NK-92 (cell line): ENCODE measurements at regions not wholly inside any gene's neighbourhood (a gene's known extent, or its start where the extent isn't known, plus 50 kb on each side); places are given as distances from the start of the nearest gene placed in this dataset.
"Not testable (repeated sequence)": the region's sequence is repeated elsewhere in the genome, so short reads cannot be mapped to it uniquely, and the experiment has no call there.

Experiments used
- DNase-seq: peaks from one replicate; lab custom pipeline; 2025; ENCODE audit not compliant: unreplicated experiment; lab: John Stamatoyannopoulos, UW

GRCh38 chr3:194860725-194861124 is 175.0 kb downstream of the FAM43A start:
- DNase-seq: no peak

GRCh38 chr3:194861375-194861774 is 175.7 kb downstream of the FAM43A start:
- DNase-seq: no peak

GRCh38 chr3:194865061-194865460 is 179.4 kb downstream of the FAM43A start:
- no peak for DNase-seq

DNA sequence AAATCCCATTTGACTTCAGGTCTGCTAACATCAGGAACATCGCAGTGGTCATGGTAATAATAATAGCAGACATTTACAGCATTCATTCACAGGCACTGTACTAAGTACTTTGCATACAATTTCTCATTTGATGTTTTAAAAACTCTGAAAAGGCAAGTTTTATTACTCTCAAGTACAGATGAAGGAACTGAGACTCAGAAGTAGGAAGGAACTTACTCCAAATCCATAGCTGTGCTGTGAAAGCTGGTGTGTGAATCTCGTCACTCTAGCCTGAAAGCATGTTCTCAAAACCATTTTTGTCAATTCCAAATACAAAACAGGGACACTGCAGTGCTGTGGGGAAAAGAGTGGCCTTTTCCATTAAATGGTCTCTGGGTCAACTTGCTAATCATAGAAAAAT is 179.9 kb downstream of the FAM43A start:
- DNase-seq: no peak

GRCh38 chr3:194866236-194866635 is 180.6 kb downstream of the FAM43A start:
- DNase-seq: no peak

- DNase-seq: no peak
Observed at GRCh38 chr3:194867270-194867983, 181.7 kb downstream of the FAM43A start.

DNA sequence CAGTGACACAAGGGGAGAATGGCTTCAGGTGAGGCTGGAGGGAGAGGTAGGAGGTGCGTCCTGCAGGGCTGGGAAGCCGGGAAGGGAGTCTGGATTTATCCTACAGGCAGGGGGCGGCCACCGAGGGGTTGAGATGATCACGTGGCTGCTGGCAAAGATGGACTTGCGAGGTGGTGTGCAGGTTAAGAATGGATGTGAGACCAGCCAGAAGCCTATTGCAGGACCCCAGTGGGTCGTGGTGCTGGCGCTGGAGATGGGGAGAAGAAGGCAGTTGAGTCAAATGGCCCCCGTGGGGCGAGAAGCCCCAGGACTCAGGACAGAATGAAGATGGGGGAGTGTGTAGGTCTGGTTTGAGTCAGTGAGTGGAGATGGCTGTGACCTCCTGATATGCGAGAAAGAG is 183.1 kb downstream of the FAM43A start:
- DNase-seq: no peak

DNA sequence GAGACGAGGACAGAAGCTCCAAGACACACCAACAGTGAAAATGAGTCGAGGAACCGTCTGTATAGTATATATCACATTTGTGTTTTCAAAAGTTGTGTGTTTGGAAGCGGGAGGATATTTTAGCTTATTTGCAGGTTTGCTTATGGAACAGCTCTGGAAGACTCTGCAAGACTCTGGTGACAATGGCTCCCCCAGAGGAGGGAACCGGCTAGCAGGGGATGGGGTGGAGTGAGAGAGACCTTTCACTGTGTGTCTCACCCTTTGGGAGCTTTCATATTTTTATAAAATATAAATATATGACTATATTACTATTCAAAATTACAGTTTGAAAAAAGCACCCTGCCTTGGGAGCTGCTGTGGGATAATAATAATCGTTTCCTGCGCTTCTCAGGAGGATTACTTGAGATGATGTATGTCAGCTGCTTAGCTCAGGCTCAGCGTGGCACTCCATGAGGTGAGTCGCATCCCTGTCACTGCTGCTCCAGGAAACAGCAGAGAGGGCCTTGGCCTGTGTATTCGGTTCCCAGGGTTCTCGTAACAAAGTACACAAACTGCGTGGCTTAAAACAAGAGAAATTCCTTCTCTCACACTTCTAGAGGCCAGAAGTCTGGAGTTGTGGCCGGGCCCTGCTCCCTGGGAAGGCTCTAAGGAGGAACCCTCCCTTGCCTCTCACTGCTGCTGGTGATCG is 183.9 kb downstream of the FAM43A start:
- no peak for DNase-seq

DNA sequence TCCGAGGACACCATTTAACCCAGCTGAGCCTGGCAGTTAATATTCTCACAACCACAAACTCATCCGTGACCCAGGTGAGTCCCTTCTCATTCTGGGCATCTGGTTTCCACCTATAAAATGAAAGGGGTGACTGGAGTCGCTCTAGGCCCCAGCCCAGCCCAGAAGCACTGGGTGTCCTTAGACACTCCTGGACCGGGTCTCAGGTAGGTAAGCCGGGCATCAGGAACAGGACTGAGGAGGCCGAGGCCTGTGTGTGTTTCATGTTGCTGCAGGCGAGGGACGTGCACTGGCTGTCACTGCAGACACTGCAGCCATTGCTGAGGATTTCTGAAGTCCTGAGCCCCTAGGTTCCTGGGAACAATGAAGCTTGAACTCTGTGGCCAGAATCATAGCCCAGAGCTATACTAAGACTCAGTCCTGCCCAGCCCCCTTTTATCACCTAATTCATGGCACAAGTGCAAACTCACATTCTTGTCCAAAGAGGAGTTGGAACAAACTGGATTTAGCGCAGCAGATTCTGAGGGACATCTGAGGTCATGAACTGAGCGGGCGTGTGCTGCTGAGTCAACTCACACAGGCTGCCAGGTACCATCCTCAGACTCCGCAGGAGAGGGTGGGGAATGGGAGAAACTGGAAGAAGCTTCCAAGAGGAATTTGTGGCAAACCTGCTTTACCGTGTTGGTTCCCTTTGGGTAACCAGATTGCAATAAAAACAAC is 184.9 kb downstream of the FAM43A start:
- no peak for DNase-seq

DNA sequence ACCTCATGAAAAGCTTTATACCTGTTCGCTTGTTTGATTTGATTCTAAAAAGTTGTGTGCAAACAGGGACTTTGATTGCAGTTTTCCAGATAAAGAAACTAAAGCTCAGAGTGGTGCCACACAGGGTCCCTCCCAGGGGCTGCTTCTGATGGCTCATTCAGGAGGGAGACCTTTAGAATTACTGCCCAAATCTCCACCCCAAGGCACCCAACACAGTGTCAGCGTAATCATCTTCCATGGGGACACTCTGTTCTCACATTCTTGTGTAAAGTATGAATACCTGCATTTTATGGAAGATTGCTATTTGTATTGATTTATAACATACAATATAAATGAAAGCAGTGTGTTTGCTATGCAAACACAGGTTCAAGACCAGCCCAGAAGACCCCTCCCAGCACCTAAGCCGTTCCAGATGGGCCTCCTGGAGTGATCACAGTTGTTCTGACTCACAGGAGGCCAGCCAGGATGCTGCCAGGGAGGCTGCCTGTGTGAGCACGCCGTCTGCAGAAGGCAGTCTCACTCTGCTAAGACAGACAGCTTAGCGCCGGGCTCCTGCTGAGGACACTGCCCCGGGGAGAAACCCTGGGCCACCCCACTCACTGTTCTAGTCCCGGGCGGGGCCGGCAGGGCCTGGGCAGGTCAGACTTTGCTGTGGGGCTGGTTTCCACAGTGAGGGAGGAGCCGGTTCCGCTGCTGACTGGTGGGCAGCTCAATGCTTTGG is 185.6 kb downstream of the FAM43A start:
- no peak for DNase-seq

- DNase-seq: no peak
Observed at GRCh38 chr3:194871864-194872668, 186.4 kb downstream of the FAM43A start.

- DNase-seq: no peak
Observed at GRCh38 chr3:194872669-194872977, 186.9 kb downstream of the FAM43A start.

- DNase-seq: not testable (repeated sequence)
Observed at GRCh38 chr3:194873474-194873873, 187.8 kb downstream of the FAM43A start.

DNA sequence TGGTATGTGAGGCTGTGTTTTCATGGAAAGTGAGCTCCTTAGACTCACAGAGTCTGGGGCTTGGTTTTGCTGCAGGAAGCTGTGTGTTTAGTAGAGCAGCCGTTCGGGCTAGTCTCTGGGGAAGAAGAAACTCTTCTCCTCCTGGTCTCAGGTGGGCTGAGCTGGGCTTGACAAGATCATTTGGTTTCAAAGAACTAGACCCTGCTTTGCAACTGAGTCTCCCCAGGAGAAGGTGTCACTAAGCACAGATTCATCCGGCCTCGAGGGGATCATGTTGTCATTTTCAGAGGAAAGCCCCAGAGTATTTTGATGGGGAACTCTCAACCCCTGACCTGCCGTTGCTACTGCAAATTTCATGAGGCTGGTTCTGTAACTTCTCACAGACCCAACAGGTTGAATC is 188.5 kb downstream of the FAM43A start:
- no peak for DNase-seq

GRCh38 chr3:194874783-194875182 is 189.1 kb downstream of the FAM43A start:
- DNase-seq: no peak

GRCh38 chr3:194875581-194876402 is 190.1 kb downstream of the FAM43A start:
- DNase-seq: no peak

GRCh38 chr3:194876403-194877095 is 190.9 kb downstream of the FAM43A start:
- DNase-seq: no peak

GRCh38 chr3:194877291-194878119 is 191.8 kb downstream of the FAM43A start:
- DNase-seq: no peak
